ENCODE measurements at regions not wholly inside any gene's neighbourhood (a gene's known extent, or its start where the extent isn't known, plus 50 kb on each side); places are given as distances from the start of the nearest gene placed in this dataset.

DNA sequence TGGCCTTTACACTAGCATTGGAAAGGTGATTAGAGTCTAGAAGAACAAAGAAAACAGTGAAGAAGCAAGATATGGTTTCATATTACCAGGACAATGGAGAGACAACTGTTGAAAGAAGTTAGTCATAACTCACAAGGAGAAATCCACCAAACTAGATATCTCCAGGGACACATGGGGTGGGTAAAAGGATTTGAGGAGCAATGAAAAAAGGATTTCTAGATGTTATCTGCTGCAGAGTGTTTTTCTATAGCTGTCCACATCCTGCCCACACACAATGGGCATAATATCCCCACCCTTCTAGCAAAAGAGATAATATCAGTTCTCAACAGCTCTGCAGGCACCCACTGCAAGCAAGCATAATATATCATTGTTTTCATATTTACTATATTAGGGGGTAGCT lies 303.1 kb downstream of the HAO1 start:
- ChIA-PET CTCF (no interaction called here), POLR2A (no interaction called here)
- TF ChIP-seq ZNF384 (IDR thresholded peaks at IDR 0.05) (no peak), ARNT (IDR thresholded peaks at IDR 0.05) (no peak), SUZ12 (IDR thresholded peaks at IDR 0.05) (no peak), LEF1 (IDR thresholded peaks at IDR 0.05; ENCODE audit: borderline replicate concordance) (no peak)
- DNase-seq (ENCODE audit: extremely low spot score): no peak

DNA sequence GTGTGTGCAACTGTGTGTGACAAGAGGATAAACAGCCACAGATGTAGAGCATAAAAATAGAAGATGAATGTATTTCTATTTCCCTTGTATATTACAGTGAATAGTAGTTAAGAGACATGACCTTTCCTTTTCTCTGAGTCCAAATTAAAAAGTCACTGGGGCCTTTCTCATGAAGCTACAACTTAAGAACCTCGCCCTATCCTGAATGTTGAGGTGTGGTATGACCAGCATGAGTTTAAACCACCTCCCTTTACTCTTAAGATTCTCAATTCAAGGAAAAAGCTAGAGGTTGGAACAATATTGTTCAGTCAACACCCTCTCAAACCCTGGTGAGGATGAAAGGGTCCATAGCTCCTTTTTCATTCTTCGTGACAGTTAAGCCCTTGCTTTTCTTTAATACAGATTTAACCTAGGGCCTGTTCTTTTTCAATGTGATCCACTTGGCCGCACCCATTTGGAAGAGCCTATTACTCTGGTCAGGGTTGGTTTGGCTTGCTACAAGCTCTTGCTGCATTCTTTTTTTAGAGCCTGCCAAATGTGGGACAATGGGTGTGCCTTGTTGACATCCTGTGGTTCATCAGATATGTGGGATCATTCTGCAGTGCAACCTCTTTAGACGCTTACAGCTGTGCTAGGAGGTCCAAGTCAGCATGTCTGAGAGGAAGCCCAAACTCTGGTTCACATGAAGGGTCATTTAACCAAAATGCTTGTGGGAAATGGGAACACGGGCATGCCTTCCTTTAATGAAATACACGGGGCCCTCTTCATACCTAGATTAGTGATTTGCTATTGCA lies 290.0 kb downstream of the HAO1 start:
- no peak for DNase-seq (ENCODE audit: extremely low spot score)
- TF ChIP-seq, protein P1, sequence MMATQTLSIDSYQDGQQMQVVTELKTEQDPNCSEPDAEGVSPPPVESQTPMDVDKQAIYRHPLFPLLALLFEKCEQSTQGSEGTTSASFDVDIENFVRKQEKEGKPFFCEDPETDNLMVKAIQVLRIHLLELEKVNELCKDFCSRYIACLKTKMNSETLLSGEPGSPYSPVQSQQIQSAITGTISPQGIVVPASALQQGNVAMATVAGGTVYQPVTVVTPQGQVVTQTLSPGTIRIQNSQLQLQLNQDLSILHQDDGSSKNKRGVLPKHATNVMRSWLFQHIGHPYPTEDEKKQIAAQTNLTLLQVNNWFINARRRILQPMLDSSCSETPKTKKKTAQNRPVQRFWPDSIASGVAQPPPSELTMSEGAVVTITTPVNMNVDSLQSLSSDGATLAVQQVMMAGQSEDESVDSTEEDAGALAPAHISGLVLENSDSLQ (IDR thresholded peaks at IDR 0.05): no peak
- no peak for TF ChIP-seq ELF4 (IDR thresholded peaks at IDR 0.05)
- TF ChIP-seq CTBP1 (IDR thresholded peaks at IDR 0.05; ENCODE audit: borderline replicate concordance): no peak
- TF ChIP-seq HDGF (IDR thresholded peaks at IDR 0.05; ENCODE audit: borderline replicate concordance): no peak
- TF ChIP-seq SUZ12 (IDR thresholded peaks at IDR 0.05): no peak
- no peak for TF ChIP-seq L3MBTL2 (conservative IDR thresholded peaks at IDR 0.05)
- no peak for TF ChIP-seq NFRKB (IDR thresholded peaks at IDR 0.05)
- POLR2A ChIA-PET: no interaction called here
- CTCF ChIA-PET: interaction anchor here (0.6 kb wide), 1 partner anchor 159 kb away, joined by 3 read pairs; no protein-coding TSS in a partner anchor

DNA sequence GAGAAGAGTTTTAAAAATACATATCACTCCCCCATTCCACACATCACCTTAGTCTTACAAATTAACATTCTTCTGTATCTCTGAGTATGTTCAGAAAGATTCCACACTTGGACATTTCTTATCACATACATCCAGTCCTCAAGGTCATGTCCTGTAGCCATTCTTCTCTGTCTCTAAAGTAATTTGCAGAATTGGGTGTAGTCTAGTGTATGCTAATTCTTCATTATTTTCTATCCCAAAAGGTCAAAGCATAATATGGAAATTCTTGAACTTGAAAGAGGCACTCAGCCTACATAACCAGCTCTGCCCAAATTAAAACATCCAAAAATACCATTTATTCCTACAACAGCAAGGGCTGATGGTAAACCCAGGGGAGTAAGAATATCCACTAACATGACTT lies 286.0 kb downstream of the HAO1 start:
- ChIA-PET POLR2A (no interaction called here), CTCF (no interaction called here)
- no peak for TF ChIP-seq ZNF384 (IDR thresholded peaks at IDR 0.05)
- no peak for TF ChIP-seq TARDBP (IDR thresholded peaks at IDR 0.05)
- no peak for TF ChIP-seq LEF1 (IDR thresholded peaks at IDR 0.05; ENCODE audit: borderline replicate concordance)
- no peak for DNase-seq (ENCODE audit: extremely low spot score)

DNA sequence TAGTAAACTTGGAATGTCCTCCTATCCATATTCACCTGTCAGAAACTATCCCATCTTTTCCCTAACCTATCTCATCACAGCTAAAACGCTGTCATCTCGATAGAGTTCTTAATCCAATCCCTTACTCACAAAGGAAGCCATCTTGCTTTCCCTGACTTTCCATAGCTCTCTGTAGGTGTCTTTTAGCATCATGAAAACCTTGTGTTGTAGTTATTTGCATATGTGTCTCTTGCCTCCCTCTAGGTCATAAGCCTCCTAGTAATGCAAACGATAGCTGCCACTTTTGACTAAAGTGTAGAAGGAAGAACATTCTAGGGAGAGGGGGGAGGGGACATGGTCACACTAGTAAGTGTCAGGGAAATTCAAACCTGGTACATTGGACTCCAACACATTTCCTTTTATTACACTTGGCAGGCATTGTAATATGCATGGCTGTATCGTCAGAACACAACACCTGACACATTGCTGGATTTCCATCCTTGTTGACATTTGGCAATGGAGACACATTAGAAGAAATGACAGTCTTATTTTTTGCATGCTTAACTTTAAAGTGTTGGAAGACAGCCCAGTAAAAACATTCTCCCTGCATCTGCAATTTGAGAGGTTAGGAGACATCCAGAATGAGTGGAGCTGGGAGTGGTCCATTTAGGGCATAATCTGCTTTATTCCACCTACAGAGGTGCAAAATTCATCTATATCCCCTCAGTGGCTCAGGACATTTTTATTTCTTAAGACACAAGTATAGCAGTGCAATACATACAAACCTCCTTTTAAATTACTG lies 283.4 kb downstream of the HAO1 start:
- CTCF ChIA-PET: no interaction called here
- POLR2A ChIA-PET: no interaction called here
- TF ChIP-seq LEF1 (IDR thresholded peaks at IDR 0.05; ENCODE audit: borderline replicate concordance) (no peak), FOXK2 (IDR thresholded peaks at IDR 0.05) (no peak), SP1 (IDR thresholded peaks at IDR 0.05) (no peak), BHLHE40 (IDR thresholded peaks at IDR 0.05; ENCODE audit: borderline replicate concordance) (no peak), TARDBP (IDR thresholded peaks at IDR 0.05) (no peak), FOXA1 (IDR thresholded peaks at IDR 0.05) (no peak), ARNT (IDR thresholded peaks at IDR 0.05) (no peak), ELF4 (IDR thresholded peaks at IDR 0.05) (no peak)
- DNase-seq (ENCODE audit: extremely low spot score): no peak

DNA sequence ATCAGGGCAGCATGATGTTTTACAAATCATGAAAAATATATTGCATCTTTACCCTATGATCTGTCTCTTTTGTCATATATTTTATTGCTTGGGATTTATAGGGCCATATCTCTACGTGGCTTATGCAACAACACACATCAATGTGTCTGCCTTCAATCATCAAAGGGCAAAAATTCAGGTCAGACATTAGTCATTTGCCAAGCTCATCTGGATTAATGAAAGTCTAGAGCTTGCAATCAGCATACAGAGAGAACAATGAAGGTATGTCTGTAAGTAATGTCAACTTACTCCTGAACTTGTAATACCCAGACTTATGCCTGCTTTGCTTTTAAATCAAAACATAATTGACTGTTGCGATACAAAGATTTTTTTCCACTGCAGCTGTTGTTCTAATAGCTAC lies 282.7 kb downstream of the HAO1 start:
- TF ChIP-seq CTBP1 (IDR thresholded peaks at IDR 0.05; ENCODE audit: borderline replicate concordance) (no peak), ARNT (IDR thresholded peaks at IDR 0.05) (no peak), ZNF384 (IDR thresholded peaks at IDR 0.05) (no peak), BHLHE40 (IDR thresholded peaks at IDR 0.05; ENCODE audit: borderline replicate concordance) (no peak), HDGF (IDR thresholded peaks at IDR 0.05; ENCODE audit: borderline replicate concordance) (no peak), FOXA1 (IDR thresholded peaks at IDR 0.05) (no peak), FOXM1 (IDR thresholded peaks at IDR 0.05; ENCODE audit: borderline replicate concordance) (no peak), FOXK2 (IDR thresholded peaks at IDR 0.05) (no peak), SUZ12 (IDR thresholded peaks at IDR 0.05) (no peak), L3MBTL2 (conservative IDR thresholded peaks at IDR 0.05) (no peak), LEF1 (IDR thresholded peaks at IDR 0.05; ENCODE audit: borderline replicate concordance) (no peak), SP1 (IDR thresholded peaks at IDR 0.05) (no peak), TARDBP (IDR thresholded peaks at IDR 0.05) (no peak), ELF4 (IDR thresholded peaks at IDR 0.05) (no peak), NFRKB (IDR thresholded peaks at IDR 0.05) (no peak)
- TF ChIP-seq, protein P1 (IDR thresholded peaks at IDR 0.05): no peak
- ChIA-PET CTCF (no interaction called here), POLR2A (no interaction called here)
- DNase-seq (ENCODE audit: extremely low spot score): no peak

DNA sequence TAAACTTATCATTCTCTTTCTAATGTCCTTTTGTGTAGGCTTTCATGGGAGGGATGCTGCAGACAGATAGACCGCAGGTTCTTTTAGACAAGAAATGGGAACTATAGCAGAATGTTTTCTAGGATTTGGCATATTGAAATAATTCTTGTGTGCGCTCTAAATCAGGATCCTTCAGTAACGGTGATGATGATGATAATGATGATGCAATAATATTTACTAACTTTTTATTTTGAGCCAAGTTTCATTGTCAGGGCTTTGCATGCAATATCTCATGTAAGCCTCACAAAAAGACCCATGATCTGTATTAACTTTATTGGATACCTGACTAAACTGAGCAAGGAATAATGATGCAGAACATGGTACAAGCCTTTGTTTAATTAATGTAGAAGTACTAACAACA lies 280.1 kb downstream of the HAO1 start:
- DNase-seq (ENCODE audit: extremely low spot score): no peak
- no peak for TF ChIP-seq FOXM1 (IDR thresholded peaks at IDR 0.05; ENCODE audit: borderline replicate concordance)
- no peak for TF ChIP-seq SUZ12 (IDR thresholded peaks at IDR 0.05)
- TF ChIP-seq BHLHE40 (IDR thresholded peaks at IDR 0.05; ENCODE audit: borderline replicate concordance): no peak
- no peak for TF ChIP-seq ZNF384 (IDR thresholded peaks at IDR 0.05)
- no peak for TF ChIP-seq L3MBTL2 (conservative IDR thresholded peaks at IDR 0.05)
- TF ChIP-seq LEF1 (IDR thresholded peaks at IDR 0.05; ENCODE audit: borderline replicate concordance): no peak
- TF ChIP-seq ELF4 (IDR thresholded peaks at IDR 0.05): no peak
- TF ChIP-seq HDGF (IDR thresholded peaks at IDR 0.05; ENCODE audit: borderline replicate concordance): no peak
- TF ChIP-seq SP1 (IDR thresholded peaks at IDR 0.05): no peak
- CTCF ChIA-PET: no interaction called here
- POLR2A ChIA-PET: no interaction called here

DNA sequence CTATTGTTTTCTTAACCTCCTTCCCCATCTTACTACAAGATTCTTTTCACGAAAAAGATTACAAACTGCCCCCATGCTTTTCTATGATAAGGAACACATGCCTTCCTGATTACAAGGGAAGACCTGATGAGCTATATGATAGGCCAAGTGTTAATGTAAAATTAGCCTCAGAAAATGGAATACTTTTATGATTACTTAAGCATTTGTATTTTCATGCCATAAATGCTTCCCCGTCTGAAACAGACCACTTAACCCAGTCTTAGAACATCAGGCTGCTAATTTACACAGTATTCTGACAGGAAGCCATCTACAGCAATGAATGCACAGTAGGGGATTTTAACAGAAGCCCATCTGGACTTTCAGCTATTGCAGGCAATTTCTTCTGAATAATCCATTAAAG lies 274.9 kb downstream of the HAO1 start:
- DNase-seq (ENCODE audit: extremely low spot score): no peak
- CTCF ChIA-PET: no interaction called here
- no peak for TF ChIP-seq SP1 (IDR thresholded peaks at IDR 0.05)
- TF ChIP-seq L3MBTL2 (conservative IDR thresholded peaks at IDR 0.05): no peak
- no peak for TF ChIP-seq NFRKB (IDR thresholded peaks at IDR 0.05)
- POLR2A ChIA-PET: no interaction called here
